ENCODE measurements at regions not wholly inside any gene's neighbourhood (a gene's known extent, or its start where the extent isn't known, plus 50 kb on each side); places are given as distances from the start of the nearest gene placed in this dataset.

- in situ Hi-C loops (cut with HindIII; ENCODE audit: low sequenced_read_pairs) = no loop called here
Observed at GRCh38 chr13:112124141-112124540, 57.2 kb downstream of the SOX1 start.

GRCh38 chr13:112127564-112128330, 60.8 kb downstream of the SOX1 start:
- in situ Hi-C loops (cut with HindIII; ENCODE audit: low sequenced_read_pairs) = no loop called here

DNA sequence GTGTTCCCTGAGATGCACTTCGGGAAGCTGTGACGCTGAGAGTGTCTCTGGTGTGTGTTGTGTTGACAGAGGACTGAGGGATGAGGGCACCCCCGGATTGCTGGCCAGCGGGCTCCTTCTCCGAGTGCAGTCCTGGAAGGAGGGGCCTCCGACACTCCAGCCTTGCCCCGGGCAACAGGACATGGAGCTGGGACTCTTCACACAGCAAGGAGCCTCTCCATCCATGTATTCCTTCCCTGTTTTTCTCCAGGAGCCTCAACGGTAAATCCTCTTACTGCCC, 61.3 kb downstream of the SOX1 start:
- in situ Hi-C loops (cut with HindIII; ENCODE audit: low sequenced_read_pairs) = no loop called here

GRCh38 chr13:112130418-112130817, 63.5 kb downstream of the SOX1 start:
- in situ Hi-C loops (cut with HindIII; ENCODE audit: low sequenced_read_pairs) = loop anchor here (5.0 kb wide), 2 partner anchors 43 to 92 kb away; no protein-coding TSS in a partner anchor

GRCh38 chr13:112131081-112131712, 64.2 kb downstream of the SOX1 start:
- in situ Hi-C loops (cut with HindIII; ENCODE audit: low sequenced_read_pairs) = loop anchor here (5.0 kb wide), 2 partner anchors 44 to 91 kb away; no protein-coding TSS in a partner anchor

DNA sequence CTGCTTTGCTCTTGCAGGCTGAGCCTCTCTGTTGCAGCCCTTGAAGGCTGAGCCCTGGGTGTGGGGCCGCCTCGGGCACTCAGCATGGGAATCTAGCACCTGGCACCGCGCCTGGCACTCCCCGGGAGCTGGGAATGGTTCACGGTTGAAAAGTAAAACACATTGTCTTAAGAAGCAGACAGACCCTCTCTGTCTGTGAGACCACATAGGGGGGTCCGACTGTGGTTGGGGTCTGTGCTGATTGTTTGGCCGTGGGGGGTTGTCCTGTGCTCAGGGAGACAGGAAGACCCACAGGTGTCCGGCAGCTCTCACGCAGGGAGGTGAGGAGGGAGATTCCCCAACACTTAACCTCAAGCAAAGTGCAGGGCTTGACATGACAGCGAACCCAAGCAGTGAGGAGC, 64.8 kb downstream of the SOX1 start:
- in situ Hi-C loops (cut with HindIII; ENCODE audit: low sequenced_read_pairs) = loop anchor here (5.0 kb wide), 2 partner anchors 44 to 91 kb away; no protein-coding TSS in a partner anchor

DNA sequence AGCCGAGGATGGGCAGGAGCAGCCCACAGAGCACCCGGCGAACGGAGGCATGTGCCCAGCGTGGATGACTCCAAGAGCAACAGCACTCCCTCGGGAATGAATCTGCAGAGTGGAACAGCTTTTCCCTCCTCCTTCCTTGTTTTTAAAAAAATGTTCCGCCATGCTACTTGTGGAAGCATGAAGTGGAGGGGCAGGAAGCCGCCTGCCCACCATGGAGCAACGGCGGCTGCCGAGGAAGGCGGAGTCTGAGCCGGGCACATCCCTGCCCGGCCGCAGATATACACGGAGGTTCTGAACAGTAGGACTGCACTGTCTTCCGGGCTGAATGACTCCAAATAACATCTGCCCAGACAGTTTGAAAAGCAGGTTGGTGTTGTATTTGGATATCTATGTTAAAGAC, 65.2 kb downstream of the SOX1 start:
- in situ Hi-C loops (cut with HindIII; ENCODE audit: low sequenced_read_pairs) = loop anchor here (5.0 kb wide), 2 partner anchors 45 to 90 kb away; no protein-coding TSS in a partner anchor

- in situ Hi-C loops (cut with HindIII; ENCODE audit: low sequenced_read_pairs) = loop anchor here (5.0 kb wide), 2 partner anchors 45 to 90 kb away; no protein-coding TSS in a partner anchor
Observed at GRCh38 chr13:112132619-112133018, 65.7 kb downstream of the SOX1 start.

- in situ Hi-C loops (cut with HindIII; ENCODE audit: low sequenced_read_pairs) = loop anchor here (5.0 kb wide), 2 partner anchors 46 to 89 kb away; no protein-coding TSS in a partner anchor
Observed at GRCh38 chr13:112133499-112134390, 66.8 kb downstream of the SOX1 start.

GRCh38 chr13:112134391-112135075, 67.6 kb downstream of the SOX1 start:
- in situ Hi-C loops (cut with HindIII; ENCODE audit: low sequenced_read_pairs) = loop anchor here (5.0 kb wide), 2 partner anchors 47 to 88 kb away; no protein-coding TSS in a partner anchor

DNA sequence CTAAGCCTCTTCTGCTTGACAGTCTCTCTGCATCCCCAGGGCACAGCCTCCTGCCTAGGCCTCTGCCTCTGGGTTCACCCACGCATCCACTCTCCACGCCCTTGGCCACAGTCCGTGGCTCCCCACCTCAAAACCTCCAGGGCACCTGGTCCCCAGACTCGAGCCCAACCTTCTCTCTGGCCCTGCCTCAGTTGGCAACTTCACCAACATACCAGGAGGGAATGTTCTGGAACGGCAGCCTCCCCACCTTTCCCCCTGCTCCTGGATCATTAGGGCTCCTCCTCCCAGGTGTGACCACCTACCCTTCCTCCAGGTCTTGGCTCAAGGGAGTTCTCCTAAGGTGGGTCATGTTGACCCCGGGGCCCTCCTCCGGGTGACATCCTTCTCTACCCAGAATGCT, 69.1 kb downstream of the SOX1 start:
- in situ Hi-C loops (cut with HindIII; ENCODE audit: low sequenced_read_pairs) = no loop called here

GRCh38 chr13:112137144-112137543, 70.2 kb downstream of the SOX1 start:
- in situ Hi-C loops (cut with HindIII; ENCODE audit: low sequenced_read_pairs) = no loop called here

DNA sequence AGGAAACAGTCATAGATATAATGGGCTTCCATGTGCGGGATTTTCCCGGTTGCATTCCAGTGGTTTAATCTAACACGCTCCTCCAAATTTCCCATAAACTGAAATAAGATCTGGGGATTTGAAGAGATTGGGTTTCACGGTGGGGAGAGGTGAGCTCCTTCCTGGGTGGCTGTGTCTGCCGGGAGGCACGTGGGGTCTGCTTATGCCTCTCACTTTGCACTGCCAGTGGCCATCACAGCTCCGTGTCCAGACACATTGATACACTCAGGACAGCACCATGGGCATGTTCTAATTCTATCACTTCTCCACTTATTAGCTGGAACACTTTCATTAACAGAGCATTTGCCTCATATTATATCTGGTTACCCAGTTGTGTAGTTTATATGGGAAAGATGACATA, 73.4 kb downstream of the SOX1 start:
- in situ Hi-C loops (cut with HindIII; ENCODE audit: low sequenced_read_pairs) = no loop called here

- in situ Hi-C loops (cut with HindIII; ENCODE audit: low sequenced_read_pairs) = no loop called here
Observed at GRCh38 chr13:112141643-112142400, 74.9 kb downstream of the SOX1 start.

GRCh38 chr13:112142401-112142930, 75.5 kb downstream of the SOX1 start:
- in situ Hi-C loops (cut with HindIII; ENCODE audit: low sequenced_read_pairs) = no loop called here

DNA sequence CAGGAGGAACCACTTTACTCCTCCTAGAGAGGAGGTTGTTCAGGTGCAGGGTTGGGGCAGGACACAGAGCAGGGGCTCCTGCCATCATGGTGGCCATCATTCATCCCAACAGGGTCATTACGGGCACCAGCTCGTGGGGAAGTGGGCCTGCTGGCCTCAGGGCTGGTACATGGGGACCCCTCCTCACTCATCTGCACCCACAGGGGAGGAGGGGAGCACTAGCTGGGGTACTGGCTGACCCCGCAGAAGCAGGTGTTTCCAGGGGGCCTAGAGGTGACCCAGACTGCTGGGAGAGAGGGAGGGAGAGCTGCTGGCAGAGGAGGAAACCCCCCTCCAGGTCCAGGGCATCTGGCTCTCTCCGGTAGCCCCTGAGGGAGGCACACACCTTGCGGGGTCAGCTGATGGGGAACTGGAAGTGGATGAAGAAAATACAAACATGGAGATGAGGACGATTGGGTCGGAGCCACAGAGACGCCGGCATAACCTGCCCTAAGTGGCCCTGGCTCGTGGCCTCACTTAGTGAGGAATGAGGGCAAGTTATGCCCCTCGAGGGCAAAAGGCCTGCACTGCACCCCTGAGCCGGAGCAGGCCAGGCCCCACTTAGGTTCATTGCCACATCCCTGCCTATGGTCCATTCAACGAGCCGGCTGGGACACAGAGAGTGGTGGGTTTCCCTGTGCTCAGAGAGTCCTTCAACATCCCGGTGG, 76.2 kb downstream of the SOX1 start:
- in situ Hi-C loops (cut with HindIII; ENCODE audit: low sequenced_read_pairs) = no loop called here

DNA sequence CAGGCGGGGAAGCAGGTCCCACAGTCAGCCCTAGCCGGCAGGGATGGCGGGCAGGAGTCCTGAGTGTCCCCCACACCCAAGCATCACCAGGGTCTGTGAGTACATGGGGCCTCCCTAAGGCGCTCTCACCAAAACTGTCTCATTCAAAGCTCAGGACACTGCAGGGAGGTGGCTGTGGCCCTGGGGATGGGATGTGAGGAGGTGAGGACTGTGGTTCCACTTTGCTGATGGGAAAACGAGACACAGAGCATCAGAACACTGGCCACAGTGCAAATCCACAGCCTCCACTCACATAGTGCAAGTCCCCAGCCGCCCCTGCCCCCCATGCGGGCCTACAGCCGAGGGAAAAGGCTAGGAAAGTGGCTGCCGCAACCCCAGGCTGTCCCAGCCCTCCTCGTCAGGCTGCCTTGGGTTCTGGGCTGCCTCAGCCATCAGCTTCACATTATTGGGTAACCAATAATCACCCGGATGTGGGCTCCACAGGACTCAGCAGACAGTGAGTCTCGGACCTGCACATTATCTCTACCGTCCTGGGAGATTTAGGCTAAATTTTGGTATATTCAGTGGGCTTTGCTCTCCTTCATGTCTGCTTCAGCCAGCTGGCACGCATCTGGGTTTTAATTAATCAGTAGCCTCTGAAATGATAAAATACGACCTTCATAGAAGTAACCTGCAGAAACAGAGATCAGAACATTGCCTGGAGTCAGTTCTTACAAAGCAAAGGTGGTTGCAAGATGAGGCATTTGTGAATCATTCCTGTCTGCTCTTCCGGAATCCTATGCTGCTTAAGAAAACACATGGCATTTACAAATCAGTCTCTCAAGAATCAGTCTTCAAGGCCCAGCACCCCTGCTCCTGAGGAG, 77.0 kb downstream of the SOX1 start:
- in situ Hi-C loops (cut with HindIII; ENCODE audit: low sequenced_read_pairs) = no loop called here

All from endothelial cell of hepatic sinusoid (primary cell).